Right lung (tissue), 2 donors: ENCODE measurements at regions not wholly inside any gene's neighbourhood (a gene's known extent, or its start where the extent isn't known, plus 50 kb on each side); places are given as distances from the start of the nearest gene placed in this dataset.
"Not testable (repeated sequence)": the region's sequence is repeated elsewhere in the genome, so short reads cannot be mapped to it uniquely, and the experiment has no call there.

Experiments
- DNase-seq, 2 donors: peaks; one replicate each; pipeline ENCODE4 v3.0.0-alpha.2; 2013

GRCh38 chr3:18124501-18124900, 300.6 kb downstream of the SATB1 start:
- DNase-seq: no peak

- no peak for DNase-seq
These were observed 302.9 kb downstream of the SATB1 start for GRCh38 chr3:18122264-18122663.

DNA sequence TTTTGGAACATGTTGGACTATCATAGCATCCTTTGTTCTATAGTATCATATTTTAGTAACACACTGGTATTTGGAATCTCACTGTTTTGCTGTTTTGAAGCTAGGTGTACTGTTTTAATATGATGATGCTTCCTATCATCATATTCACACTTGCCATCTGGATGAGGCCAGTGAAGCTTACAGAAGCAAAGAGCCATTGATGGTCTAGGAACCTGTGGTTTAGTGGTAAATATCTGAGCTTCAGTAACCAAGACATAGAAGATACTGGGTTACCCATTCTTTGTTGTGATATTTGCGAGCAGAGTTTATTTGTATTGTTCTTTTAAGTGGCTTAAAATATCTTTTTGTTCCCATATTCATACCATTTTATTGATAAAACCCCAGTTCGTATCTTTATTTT, 304.1 kb downstream of the SATB1 start:
- DNase-seq: no peak

- DNase-seq: no peak
These were observed 305.3 kb downstream of the SATB1 start for GRCh38 chr3:18119866-18120265.

- DNase-seq: no peak
These were observed 310.2 kb downstream of the SATB1 start for GRCh38 chr3:18114894-18115293.

GRCh38 chr3:18113417-18113816, 311.7 kb downstream of the SATB1 start:
- no peak for DNase-seq

DNA sequence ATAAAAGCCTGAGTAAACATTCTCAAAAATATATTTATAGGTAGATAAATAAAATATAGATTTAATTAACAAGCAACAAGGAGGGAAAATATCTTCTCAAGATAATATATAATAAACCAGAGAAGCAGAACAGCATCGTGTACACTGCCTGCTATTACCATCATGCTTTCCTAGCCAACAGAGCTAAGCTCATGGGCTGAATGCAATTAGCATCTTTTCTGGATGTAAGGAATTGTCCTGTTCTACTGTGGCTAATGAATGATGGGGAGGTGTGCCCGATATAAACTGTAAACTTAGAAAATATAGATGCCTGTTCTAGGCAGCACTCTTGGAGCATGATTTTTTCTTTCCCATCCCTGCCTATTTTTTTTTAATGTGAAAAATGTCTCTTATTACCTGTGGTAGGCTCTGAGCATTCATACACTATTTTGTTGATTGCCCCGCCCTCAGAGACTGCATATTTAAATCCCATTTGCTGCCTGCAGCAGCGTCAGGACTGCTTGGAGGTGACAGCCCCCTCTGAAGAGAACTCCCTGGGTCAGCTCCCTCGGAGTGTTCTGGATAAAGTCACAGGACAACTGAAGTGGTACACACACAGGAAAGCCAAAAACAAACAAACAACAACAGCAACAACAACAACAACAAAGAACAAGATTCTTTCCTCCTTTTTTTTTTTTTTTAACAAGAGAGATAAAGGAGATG, 312.3 kb downstream of the SATB1 start:
- no peak for DNase-seq

- no peak for DNase-seq
These were observed 313.3 kb downstream of the SATB1 start for GRCh38 chr3:18111796-18112232.

- DNase-seq: no peak
These were observed 321.5 kb downstream of the SATB1 start for GRCh38 chr3:18103591-18103990.

DNA sequence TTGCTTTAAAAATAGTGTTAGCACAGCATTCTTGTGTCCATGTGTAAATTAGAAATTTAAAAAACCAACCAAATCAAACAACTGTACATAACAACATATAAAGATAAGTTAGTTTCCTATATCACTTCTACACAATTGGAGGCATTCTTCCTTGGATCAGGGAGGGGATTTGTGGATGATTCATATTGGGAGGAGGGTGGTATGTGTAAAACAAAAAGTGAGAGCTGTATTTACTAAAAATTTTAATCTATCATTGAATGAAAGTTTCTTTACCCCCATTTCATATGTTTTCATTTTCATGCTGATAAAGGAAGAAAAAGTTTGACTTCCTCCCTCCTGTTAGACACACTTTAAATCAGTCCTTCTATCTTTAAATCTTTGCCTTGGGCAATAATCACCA, 325.0 kb downstream of the SATB1 start:
- no peak for DNase-seq

DNA sequence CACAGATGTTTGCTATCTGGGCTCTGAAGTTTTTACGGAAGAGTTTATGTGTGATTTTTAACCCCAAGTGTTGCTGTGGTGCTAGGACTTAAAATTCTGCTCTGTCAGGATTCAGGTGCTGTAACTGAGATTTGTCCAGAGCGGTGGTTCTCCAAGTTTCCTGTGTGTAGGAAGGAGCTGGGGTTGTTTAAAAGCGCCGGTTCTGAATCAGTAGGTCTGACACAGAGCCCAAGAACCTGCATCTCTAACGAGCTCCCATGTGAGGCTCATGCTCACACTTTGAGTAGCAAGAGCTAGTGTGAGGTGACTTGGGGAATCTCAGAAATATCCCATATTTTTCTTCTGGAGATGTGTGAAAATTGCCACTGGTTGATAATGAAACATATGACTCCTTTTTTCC, 325.5 kb downstream of the SATB1 start:
- DNase-seq: no peak

DNA sequence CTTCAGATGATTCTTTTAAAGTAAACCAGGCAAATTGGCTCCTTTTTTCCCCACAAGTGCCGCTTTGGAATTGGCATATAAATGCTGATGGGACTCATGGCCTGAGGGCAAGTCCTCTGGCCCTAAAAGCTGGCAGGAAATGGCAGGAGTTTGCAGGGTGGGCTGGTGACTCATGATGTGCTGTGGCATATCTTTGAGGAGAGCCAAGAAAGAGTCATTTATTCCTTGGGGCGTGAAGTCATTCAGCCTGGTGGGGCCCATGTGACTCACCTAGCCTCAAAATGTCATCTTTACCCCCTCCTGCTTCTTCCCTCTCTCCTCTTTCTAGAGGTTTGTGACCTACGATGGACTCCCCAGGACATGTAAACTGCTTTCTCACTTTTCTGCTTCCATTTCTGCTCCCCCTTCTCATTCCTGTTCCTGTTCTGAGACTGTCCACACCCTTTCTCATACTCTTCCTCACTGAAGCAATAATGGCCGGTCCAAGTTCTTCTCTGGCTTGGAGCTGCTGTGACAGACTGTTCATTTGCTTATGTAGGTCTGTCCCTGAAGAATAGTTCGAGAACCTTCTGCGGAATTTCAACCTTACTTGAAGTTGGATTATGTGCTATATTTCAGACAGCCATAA, 326.1 kb downstream of the SATB1 start:
- DNase-seq: no peak

GRCh38 chr3:18097989-18098388, 327.1 kb downstream of the SATB1 start:
- no peak for DNase-seq

- DNase-seq: no peak
These were observed 327.7 kb downstream of the SATB1 start for GRCh38 chr3:18097473-18097872.

DNA sequence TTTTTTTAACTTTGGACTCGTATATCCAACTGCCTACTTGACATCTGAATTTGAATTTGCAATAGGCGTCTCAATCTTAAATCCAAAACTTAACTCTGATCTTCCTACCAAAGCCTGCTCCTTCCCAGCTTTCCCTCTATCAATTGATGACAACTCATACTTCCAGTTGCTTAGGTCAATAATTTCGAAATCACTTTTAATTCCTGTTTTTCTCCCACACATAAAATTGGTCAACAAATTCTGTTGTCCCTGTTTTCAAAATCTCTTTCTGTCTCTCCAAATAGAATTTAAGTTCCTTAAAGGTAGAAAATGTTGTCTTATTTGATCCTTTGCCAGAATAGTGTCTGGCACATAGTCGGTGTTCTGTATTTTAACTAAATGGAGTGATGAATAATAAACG, 332.4 kb downstream of the SATB1 start:
- DNase-seq: no peak

GRCh38 chr3:18090377-18090776, 334.8 kb downstream of the SATB1 start:
- DNase-seq: no peak

DNA sequence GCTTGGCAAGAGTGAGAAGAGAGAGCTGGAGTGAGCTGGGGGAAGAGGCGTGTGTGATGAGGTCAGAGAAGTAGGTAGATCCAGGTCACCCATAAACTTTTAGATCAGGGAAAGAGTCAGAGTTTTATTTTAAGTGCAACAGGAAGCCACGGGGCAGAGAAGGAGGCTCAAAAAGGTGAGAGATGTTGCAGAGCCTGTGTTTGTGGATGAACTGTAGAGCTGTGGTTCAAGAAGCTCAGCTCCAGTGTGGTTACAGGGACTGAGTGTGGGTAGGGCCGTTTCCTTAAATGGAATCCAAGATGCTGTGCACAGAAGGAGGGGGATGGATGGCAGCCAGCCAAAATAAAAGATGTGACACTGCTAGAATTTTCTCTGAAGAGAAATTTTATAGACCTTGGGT, 337.2 kb downstream of the SATB1 start:
- no peak for DNase-seq

DNA sequence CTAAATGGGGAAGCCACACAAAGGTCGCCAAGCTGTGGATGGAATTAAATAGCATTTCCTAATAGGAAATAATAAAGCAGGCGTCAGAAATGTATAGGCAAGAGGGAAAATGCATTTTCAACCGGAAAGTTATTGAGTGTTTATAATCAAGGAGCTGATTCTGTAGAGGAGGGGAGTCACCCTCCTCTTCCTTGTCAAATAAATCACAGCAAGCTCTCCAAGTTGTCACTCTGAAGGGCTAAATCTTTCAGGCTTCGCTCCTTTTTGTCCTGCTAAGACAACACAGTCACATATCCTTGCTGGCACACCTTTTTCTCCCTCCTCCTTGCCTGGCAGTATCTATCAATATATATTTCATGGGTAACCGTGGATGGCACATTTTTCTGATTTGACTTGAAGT, 338.4 kb downstream of the SATB1 start:
- DNase-seq: no peak

DNA sequence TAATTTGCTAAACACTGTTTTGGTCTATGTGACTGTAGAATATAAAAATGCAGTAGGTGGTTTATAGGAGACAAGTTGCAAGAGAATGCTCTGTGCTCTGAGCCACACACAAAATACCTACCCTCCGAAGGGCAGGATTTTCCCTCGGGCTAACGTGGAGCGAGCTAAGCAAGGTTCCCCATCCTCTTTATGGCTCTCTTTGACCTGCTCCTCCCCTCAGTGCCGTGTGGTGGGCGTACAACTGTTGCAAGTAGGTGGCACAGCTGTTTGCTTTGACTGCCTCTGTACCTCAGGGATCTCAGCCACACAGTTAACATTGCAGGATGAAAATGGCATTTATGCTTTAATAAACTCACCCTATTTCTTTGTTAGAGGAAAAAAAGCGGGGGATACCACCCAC, 339.1 kb downstream of the SATB1 start:
- DNase-seq: no peak

- no peak for DNase-seq
These were observed 339.7 kb downstream of the SATB1 start for GRCh38 chr3:18085429-18085828.

GRCh38 chr3:18083273-18083590, 340.8 kb upstream of the TBC1D5 start:
- DNase-seq: not testable (repeated sequence)

GRCh38 chr3:18082551-18083272, 340.3 kb upstream of the TBC1D5 start:
- no peak for DNase-seq

- DNase-seq: no peak
These were observed 337.8 kb upstream of the TBC1D5 start for GRCh38 chr3:18080198-18080689.
